Stimulated activated CD4-positive, alpha-beta T cell treated with anti-CD3 and anti-CD28 coated beads, Interleukin-4, amount 100 ng/mL, for 1 hour (primary cell): ENCODE measurements at regions not wholly inside any gene's neighbourhood (a gene's known extent, or its start where the extent isn't known, plus 50 kb on each side); places are given as distances from the start of the nearest gene placed in this dataset.
"Not testable (repeated sequence)": the region's sequence is repeated elsewhere in the genome, so short reads cannot be mapped to it uniquely, and the experiment has no call there.

Source experiments
- DNase-seq: peaks from one replicate; pipeline ENCODE4 v3.0.0-alpha.2; 2020

DNA sequence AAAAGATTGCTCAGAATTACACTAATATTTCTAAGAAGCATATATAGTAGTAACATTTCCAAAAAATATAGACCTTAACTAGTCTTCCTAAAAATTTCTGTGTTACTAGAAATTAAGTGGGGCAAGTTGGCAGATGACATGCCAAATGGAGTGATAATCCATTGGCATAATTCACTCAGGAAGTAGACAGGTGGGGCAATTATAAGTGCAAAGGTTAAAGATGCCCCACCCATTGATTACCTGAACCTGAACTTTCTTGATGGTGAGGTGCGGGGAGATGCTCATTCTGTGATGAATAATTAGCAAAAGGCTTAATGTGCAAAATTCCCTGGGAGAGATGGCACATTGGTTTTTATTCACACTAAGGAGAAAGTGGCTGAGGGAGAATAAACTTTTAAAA, 145.8 kb upstream of the RASGEF1B start:
- DNase-seq, result no peak

DNA sequence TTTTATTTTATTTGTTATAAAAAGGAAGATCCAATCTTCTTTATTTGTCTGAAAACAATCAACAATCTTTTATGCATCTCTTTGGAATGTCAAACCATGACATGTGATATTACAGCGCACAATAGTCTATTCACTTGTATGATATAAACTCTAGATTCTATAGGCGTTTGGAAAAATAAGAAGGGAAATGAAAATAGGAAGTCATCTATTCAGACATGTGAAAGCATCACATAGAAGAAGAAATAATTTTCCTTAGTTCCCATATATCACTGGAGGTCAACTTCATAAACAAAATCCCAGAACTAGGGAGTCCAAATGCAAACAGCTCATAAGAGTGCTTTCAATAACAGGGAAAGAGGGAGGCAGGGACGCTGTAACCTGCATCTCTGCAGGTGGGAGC, 139.5 kb upstream of the RASGEF1B start:
- DNase-seq, result no peak

DNA sequence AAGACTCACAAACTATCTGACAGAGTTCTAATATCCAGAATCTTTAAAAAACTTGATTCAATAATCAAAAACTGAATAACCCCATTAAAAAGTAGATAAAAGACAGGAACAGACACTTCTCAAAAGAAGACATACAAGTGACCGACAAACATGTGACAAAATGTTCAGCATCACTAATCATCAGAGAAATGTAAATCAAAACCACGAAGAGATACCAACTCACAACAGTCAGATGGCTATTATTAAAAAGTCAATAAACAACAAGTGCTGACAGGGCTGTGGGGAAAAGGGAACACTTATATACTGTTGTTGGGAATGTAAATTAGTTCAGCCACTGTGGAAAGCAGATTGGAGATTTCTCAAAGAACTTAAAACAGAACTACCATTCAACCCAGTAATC, 138.1 kb upstream of the RASGEF1B start:
- no peak for DNase-seq

DNA sequence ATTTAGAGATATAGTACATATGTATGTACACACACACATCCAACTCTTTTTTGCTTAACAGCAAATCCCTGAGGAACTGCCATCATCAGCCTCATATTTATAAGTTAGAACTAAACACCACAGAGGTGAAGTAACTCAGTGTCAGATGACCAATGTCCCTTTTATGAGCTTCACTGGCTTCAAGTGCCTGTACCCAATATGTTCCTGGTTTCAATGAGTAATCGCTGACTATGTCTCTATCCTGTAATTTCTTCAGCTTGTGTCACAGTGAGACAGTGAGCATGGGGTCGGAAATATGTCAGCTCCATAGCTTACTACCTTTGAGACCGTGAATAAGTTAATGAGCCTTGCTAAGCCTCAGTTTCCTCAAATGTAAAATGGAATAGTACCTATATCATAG, 136.2 kb upstream of the RASGEF1B start:
- DNase-seq, result no peak

DNA sequence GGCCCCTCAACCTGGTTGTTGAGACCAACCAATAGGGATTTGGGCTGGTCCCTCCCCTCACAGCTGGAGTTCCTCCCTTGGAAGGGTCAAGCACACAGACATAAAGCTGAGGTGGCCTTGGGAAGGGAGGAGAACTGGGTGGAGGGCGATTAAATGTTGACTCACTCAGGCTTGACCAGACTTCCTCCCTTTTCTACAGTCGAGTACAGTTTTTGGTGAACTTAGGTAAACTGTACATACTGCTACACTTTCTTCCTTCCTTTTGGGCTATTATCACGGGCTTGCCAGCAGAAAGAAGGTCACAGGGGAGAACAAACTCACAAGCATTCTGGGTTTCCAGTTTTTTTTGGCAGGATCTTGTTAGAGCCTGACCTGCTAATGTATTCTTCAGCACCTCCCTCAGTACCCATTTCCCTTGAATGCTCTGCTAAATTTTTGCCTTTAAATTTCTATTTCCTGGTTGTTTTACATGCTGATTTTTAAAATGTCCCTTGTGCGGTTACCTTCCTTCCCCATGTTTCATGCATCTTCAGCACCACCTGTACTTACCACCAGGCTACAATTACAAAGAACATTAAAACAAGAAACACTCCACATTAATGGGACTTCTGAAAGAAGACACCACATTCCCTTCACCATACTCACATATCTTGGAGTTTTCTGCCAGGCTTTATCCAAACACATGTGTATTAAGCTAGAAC, 135.2 kb upstream of the RASGEF1B start:
- no peak for DNase-seq

DNA sequence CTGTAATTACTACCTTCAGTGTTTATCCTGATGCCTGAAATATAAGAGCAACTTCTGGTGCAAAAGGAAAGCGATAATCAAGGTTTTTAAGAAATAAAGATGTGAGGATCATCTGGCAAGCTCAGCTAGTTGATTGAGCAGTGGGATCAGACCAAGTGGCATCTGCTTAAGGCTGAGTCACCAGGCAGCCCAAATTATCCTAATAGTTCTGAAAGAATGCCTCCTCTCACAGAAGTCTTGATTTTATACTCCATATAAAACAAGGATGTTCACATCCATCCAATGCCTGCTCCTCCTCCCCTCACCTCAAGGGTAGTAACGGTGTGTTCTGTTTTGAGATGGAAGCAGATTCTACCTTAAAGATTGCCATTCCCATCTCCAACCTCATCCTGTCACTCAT, 134.5 kb upstream of the RASGEF1B start:
- no peak for DNase-seq

DNA sequence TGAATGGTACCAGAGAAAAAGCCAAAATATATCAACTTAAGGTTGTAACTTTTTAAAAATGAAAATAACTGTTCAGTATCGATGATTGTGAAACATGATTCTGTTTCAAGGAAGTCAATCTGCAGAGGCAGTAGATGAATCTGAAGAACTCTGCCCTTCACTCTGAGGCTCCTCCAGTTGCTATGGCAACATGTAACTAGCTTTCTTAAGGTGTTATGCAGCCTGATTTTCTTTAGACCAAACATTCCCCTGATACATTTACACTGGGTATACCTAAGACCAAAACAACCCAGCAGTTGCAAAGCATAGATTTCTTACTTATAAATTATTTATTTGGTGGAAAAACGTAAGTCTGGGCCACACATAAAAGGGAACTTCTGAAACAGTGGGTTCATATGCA, 133.6 kb upstream of the RASGEF1B start:
- no peak for DNase-seq

DNA sequence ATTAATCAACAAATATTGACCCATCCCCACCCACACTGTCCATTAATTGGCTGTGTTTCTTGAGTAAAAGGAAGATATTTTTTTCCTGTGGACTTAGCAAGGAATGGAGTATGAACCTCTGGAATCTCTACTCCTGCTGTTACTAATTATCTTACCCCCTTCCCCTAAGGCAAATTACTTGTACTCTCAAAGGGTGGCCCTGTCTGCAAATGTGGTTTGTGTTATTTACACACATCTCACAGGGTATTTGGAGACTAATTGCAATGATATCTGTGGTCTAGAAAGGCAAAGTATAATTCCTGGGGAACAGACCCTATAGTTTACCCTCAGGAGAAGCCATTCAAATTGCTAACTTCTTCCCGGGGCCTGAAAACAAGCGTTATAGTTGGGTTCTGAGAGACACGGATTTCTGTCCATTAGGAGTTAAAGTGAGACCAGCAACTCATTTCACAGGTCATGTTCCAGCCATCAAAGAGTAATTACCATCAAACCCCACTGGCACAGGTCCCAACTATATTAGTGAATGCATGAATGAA, 133.0 kb upstream of the RASGEF1B start:
- no peak for DNase-seq

DNA sequence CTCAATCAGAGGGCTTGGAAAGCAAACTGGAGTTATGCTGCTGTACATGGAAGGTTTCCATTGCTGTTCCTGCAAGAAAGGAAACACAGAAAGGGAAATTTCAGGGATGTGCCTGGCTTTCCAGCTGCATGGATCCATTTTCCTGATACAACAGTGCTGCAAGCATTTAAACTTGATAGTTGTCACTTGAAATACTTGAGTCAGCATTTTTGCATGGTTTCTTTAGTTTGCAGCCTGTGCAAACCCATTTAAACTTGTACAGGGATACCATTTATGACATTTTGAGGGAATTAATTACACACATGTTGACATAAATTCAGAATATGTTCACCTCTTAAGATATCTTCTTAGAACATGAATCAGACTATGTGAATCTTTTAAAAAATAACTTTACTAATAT, 131.1 kb upstream of the RASGEF1B start:
- no peak for DNase-seq

DNA sequence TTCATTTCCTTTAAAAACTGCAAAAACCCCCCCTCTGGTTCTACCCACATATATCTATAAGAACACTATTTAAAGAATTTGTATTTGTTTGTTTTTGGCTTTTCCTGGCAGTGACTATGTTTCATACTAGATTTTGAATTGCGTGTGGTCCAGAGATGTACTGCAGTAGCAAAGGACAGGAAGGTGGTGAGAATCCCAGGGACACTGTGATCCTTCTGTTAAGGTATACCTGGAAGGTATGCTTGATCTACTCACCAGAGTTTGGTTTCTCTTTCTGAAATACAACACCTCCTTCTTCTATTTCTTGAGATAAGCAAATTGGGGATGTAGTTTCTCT, 129.6 kb upstream of the RASGEF1B start:
- DNase-seq, result no peak

DNA sequence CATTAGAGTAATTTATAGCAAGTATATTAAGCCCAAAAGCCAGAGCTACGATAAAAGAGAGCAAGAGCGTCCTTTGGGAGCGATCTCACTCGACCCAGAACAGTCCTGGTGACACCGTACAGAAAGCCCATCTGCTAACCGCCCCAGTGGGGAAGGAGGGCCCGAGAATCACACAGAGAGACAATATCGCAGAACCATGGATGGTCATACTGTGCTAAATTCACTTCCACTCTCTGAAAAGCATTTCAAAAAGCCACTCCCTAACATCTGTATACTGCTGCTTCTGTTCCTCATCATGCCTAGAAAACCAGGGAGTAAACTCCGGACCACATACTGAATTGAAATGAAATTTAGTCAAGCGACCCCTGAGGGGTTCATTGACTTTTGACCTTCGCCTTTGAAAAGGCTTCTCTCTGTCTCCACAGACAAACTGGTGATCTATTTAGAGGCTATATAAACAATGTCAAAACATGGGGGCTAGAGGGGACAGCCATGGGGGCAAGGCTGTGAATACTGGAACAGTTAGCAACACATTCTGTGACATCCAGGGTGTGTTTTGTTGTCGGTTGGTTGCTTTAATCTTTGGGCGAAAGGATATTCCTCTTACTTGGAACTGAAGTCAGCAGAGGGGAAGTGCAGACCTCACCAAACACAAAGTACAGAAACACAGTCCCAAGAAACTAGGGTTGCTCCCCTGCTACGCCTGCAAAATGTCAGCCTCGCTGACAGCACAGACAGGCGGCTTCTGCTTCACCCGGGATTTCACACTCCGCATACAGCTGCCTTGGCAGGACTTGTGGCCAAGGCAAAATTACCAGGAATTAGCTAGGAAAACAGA, 129.0 kb upstream of the RASGEF1B start:
- no peak for DNase-seq

DNA sequence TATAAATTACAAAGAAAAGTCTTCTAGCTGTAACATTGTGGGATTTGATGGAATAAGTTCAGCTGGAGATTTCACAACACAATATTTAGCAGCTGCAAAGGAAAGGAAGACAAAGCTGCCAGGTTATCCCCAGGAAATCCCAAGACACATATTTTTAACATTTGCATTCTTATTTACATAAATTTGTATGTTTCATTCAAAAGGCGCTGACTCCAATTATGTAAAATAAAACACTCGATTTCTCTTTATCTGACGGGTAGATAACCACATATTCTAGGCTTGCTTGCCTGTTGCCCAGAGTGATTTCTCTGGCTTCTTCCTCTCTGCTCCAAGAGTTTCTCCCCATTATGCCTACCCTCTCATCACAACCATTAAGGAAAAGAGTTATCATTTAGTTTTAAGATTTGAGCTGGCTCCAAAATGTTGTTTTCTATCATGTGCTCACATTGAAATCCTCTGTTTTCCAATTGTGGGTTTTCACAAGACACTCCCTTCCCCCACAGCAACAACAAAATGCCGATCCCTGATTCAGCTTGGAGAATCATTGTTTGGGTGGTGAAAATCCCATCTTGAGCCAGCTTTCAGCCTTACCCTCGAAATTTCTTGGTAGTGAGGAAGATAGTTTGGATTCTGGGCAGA, 128.2 kb upstream of the RASGEF1B start:
- DNase-seq, result no peak

DNA sequence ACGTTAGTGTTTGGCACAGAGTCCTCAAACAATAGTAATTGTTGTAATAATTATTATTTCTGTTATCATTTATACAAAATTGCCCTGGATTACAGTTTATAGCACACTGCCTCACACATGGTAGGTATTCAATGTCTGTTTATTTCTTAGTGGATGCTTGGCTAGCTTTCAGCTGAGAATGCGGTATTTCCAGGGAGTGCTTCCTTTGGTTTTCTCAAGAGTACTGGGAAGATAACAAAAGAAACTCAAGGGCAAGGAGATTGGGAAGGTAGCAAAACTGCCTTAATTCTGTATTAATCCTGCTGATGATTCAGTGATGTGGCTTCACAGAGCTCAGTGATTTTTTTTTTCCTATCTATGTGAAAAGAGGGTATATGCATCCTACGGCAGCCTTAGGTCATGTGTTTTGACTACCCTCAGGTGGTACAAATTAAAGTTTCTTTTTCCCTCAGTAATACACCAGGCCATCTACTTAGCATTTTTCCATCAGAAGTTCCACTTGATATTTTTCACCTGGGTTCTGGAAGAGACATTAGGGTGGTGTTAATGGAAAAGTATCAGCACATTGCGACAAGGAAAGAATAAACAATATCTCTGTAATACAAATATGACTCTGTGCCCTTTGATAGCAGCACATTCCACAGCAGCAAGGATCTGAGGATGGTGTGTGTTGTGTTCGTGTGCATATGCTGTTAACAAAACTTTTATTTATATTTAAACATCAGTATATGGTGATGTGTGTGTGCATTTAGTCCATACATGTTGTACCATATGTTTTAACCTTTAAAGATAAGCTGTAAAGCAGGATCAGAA, 124.3 kb upstream of the RASGEF1B start:
- DNase-seq, result no peak

DNA sequence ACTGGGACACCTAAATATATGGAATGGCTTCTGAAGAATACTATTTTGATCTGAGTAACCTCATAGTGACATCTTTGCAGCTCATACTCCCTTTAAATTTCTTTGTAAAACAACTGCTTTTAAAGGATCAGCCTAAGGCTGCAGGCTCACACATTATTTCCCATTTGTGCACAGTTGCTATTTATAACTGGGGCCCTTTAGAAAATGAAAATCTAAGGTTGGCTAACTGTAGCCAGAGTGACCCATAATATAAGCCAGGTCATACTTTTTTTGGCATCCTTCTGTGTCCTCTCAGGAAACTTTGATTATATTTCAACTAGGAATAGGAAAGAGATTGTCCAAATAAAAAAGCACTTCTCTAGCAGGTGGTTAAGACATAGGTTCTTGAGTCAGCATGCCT, 123.6 kb upstream of the RASGEF1B start:
- no peak for DNase-seq

DNA sequence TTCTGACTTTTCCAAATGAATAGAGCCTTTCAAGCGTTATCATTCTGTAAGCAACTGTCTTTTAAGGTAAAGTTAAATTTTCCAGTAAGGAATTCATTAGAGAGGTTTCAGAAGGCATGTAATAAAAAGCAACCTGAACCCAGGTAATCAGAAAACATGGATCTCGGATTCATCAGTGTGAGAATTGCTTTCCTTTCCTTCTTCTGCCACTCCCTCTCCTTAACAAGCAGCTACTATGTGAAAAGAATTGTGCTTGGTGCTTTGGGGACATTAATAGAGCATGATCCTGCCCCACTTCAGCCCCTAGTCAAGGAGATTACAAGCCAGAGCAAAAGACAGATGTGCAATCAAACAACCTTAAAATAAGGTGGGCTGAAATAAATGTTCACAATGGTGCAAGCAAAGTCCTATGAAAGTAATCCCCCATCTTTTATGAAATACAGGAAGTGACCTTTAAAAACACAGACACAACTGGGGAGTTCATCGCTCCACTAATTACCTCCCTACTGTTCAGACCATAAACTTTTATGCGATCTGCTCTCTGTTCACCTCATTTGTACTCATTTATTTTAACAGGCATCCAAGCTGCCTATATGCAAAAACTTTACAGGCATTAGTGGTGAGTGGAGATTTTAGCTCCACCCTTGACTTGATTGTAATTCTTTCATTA, 122.9 kb upstream of the RASGEF1B start:
- DNase-seq, result no peak

DNA sequence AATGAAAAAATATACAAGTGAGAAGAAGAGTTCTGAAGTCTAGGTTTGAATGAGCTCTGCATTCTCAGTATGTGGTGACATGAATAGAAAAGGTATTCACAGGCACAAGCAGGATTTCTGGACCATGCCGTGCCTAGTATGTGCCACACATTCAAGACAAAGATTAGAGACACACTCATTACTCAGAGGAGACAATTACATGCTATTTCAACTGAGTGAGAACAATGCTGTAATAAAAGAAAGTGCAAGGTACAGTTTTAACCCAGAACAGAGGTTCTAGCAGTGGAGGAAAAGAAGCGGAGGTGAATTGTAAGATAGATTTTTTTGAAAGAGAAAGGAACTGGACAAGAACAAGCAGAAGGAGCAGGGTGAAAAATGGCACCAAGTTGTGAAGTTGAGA, 121.0 kb upstream of the RASGEF1B start:
- no peak for DNase-seq

DNA sequence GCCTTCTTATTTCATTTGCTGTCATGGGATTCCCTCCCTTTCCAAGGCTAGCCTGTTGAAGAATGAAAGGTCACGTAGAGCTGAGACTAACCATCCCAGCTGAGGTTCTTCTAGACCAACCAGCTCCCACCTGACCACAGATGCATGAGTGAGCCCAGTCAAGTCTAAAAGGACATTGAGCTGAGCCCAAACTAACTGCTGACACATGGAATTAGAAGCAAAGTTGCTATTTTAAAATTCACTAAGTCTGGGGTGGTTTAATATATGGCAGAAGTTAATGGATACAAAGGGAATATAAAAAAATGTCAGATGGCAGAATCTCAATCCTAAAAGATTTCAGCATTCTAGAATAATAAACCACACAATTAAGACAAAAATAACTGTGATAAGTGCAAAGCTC, 118.9 kb upstream of the RASGEF1B start:
- DNase-seq, result no peak

DNA sequence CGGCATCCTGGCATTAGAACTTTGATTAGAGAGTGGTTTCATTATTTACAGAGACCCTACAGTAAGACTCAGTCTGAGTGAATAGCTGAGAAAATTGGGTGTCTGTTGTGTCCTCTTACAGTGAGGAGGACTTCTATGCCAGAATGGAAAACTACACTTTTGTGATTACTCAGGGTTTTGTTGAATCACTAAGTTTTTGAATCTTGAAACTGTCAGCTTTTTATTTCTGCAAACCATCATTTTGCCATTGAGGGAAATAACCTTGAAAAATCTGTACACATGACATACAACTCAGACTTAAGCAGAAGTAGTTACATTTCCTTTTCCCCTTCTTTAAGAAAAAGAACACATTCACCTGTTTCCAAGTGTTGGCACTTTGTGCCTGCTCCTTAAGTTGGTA, 117.6 kb upstream of the RASGEF1B start:
- DNase-seq, result no peak

DNA sequence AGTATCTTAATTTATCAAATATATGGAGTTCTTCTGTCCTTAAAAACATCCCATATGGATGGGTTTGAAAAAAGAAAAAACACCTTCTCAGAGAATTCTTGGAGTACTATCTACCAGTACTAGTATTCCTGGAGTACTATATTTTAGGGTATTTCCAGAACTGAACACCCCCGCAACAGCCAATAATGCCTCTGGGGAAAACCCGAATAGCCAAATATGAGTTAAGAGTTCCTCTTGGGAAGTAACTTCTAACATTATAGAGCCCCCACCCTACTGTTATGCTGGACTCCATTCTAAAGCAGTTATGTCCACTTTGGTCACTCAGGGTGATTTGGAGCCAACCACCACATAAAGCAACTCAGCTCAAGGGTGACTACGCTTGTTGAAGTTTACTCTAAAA, 115.0 kb upstream of the RASGEF1B start:
- no peak for DNase-seq

DNA sequence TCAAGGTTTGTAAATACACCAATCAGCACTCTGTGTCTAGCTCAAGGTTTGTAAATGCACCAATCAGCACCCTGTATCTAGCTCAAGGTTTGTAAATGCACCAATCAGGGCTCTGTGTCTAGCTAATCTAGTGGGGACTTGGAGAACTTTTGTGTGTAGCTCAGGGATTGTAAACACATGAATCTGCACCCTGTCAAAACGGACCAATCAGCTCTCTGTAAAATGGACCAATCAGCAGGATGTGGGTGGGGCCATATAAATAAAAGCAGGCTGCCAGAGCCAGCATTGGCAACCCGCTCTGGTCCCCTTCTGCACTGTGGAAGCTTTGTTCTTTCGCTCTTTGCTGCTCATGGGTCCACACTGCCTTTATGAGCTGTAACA, 109.3 kb upstream of the RASGEF1B start:
- DNase-seq, result not testable (repeated sequence)

DNA sequence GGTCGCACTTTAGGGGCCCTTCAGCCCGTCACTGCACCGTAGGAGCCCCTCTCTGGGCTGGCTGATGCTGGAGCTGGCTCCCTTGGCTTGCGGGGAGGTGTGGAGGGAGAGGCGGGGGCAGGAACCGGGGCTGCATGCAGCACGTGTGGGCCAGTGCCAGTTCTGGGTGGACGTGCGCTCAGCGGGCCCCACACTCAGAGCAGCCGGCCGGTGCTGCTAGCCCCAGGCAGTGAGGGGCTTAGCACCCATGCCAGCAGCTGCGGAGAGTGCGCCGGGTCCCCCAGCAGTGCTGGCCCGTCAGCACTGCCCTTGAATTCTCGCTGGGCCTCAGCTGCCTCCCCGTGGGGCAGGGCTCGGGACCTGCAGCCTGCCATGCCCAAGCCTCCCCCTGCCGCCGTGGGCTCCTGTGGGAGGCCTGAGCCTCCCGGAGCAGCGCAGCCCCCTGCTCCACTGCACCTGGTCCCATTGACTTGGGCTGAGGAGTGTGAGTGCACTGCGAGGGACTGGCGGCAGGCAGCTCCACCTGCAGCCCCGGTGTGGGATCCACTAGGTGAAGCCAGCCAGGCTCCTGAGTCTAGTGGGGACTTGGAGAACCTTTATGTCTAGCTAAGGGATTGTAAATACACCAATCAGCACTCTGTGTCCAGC, 108.8 kb upstream of the RASGEF1B start:
- no peak for DNase-seq

DNA sequence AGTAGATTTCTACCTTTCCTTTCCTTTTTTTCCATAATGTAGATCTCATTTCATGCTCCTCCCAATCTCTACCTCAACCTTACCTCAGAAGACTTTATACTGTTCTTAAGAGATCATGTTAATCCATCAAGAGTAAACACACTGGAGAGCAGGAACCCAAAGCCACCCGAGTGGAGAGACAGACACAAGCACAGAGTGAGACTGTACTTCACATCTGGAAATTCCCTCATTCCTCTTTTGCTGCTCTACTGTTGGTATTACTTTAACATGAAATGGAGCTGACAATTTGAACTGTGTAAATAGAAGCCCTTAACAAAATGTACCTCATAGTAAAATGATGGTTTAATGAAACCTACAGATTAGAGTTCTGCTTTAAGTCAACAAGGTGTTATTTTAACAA, 105.7 kb upstream of the RASGEF1B start:
- DNase-seq, result no peak
